Activated CD4-positive, alpha-beta T cell treated with anti-CD3 and anti-CD28 coated beads, Interleukin-2, amount 50 U/mL, for 1 hour (primary cell): ENCODE measurements at regions not wholly inside any gene's neighbourhood (a gene's known extent, or its start where the extent isn't known, plus 50 kb on each side); places are given as distances from the start of the nearest gene placed in this dataset.

ENCODE experiments used
- DNase-seq: peaks from one replicate; pipeline ENCODE4 v3.0.0-alpha.2; 2020

GRCh38 chr5:10842823-10843222, 81.8 kb upstream of the DAP start:
- no peak for DNase-seq

- DNase-seq, result no peak
These were observed 79.0 kb upstream of the DAP start for GRCh38 chr5:10839916-10840599.

- no peak for DNase-seq
These were observed 78.1 kb upstream of the DAP start for GRCh38 chr5:10839118-10839517.

GRCh38 chr5:10838038-10838437, 77.0 kb upstream of the DAP start:
- DNase-seq, result no peak

- DNase-seq, result no peak
These were observed 76.0 kb upstream of the DAP start for GRCh38 chr5:10836986-10837385.

- no peak for DNase-seq
These were observed 73.7 kb upstream of the DAP start for GRCh38 chr5:10834695-10835094.

- DNase-seq, result no peak
These were observed 72.0 kb upstream of the DAP start for GRCh38 chr5:10832987-10833386.

- DNase-seq, result no peak
These were observed 71.4 kb upstream of the DAP start for GRCh38 chr5:10832421-10832820.

- DNase-seq, result no peak
These were observed 70.4 kb upstream of the DAP start for GRCh38 chr5:10831419-10831818.

GRCh38 chr5:10828241-10828640, 67.2 kb upstream of the DAP start:
- DNase-seq, result no peak

- DNase-seq, result no peak
These were observed 66.5 kb upstream of the DAP start for GRCh38 chr5:10827571-10827970.

- no peak for DNase-seq
These were observed 65.9 kb upstream of the DAP start for GRCh38 chr5:10826971-10827370.

- no peak for DNase-seq
These were observed 65.0 kb upstream of the DAP start for GRCh38 chr5:10825897-10826644.

- no peak for DNase-seq
These were observed 51.2 kb upstream of the DAP start for GRCh38 chr5:10812218-10812617.
